Parathyroid adenoma (tissue), 2 donors: ENCODE measurements at regions not wholly inside any gene's neighbourhood (a gene's known extent, or its start where the extent isn't known, plus 50 kb on each side); places are given as distances from the start of the nearest gene placed in this dataset.

Source experiments
- H2AFZ ChIP-seq: fragments of 300-600 bp; sonication (generic); one replicate; pipeline ENCODE4 v1.7.0; 2017; ENCODE audit warnings: antibody characterized with exemption, mild to moderate bottlenecking
- H3K27ac ChIP-seq: fragments of 300-600 bp; sonication (generic); one replicate; pipeline ENCODE4 v1.7.0; 2017
- H3K27me3 ChIP-seq: fragments of 300-600 bp; sonication (generic); one replicate; pipeline ENCODE4 v1.7.0; 2017; ENCODE audit warnings: low read length; ENCODE audit not compliant: control insufficient read depth, insufficient read depth
- H3K36me3 ChIP-seq: fragments of 300-600 bp; sonication (generic); one replicate; pipeline ENCODE4 v1.7.0; 2017; ENCODE audit warnings: low read length; ENCODE audit not compliant: control insufficient read depth, insufficient read depth
- H3K4me1 ChIP-seq: fragments of 300-600 bp; sonication (generic); one replicate; pipeline ENCODE4 v1.7.0; 2017; ENCODE audit warnings: control low read depth
- H3K4me2 ChIP-seq: fragments of 300-600 bp; sonication (generic); one replicate; pipeline ENCODE4 v1.7.0; 2017; ENCODE audit warnings: low read length
- H3K4me3 ChIP-seq: fragments of 300-600 bp; sonication (generic); one replicate; pipeline ENCODE4 v1.7.0; 2017; ENCODE audit warnings: low read depth, low read length
- H3K79me2 ChIP-seq: fragments of 300-600 bp; sonication (generic); one replicate; pipeline ENCODE4 v1.7.0; 2017; ENCODE audit warnings: control low read depth
- H3K9ac ChIP-seq: fragments of 300-600 bp; sonication (generic); one replicate; pipeline ENCODE4 v1.7.0; 2017; ENCODE audit warnings: mild to moderate bottlenecking
- H3K9me3 ChIP-seq: fragments of 300-600 bp; sonication (generic); one replicate; pipeline ENCODE4 v1.7.0; 2017; ENCODE audit warnings: low read length; ENCODE audit not compliant: control insufficient read depth
- TF ChIP-seq, protein P1 (sequence below): fragments of 300-600 bp; sonication (generic); IDR thresholded peaks from one replicate; pipeline ENCODE4 v1.7.0; 2017; ENCODE audit warnings: antibody characterized with exemption, mild to moderate bottlenecking
- donor health status: primary hyperparathyroidism.

- Histone ChIP-seq H3K4me3 (no peak overlapping the region), H3K79me2 (no peaks in the 10 kb centered on the region), H3K36me3 (no peaks in the 10 kb centered on the region), H3K4me2 (no peak overlapping the region), H2AFZ (no peak overlapping the region), H3K9me3 (no peaks in the 10 kb centered on the region), H3K4me1 (no peaks in the 10 kb centered on the region), H3K9ac (no peak overlapping the region), H3K27ac (no peak overlapping the region), H3K27me3 (no peaks in the 10 kb centered on the region)
- TF ChIP-seq, protein P1, sequence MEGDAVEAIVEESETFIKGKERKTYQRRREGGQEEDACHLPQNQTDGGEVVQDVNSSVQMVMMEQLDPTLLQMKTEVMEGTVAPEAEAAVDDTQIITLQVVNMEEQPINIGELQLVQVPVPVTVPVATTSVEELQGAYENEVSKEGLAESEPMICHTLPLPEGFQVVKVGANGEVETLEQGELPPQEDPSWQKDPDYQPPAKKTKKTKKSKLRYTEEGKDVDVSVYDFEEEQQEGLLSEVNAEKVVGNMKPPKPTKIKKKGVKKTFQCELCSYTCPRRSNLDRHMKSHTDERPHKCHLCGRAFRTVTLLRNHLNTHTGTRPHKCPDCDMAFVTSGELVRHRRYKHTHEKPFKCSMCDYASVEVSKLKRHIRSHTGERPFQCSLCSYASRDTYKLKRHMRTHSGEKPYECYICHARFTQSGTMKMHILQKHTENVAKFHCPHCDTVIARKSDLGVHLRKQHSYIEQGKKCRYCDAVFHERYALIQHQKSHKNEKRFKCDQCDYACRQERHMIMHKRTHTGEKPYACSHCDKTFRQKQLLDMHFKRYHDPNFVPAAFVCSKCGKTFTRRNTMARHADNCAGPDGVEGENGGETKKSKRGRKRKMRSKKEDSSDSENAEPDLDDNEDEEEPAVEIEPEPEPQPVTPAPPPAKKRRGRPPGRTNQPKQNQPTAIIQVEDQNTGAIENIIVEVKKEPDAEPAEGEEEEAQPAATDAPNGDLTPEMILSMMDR: no peak
Measured at GRCh38 chr19:28166025-28166424, 1046.9 kb downstream of the UQCRFS1 start.

- H3K27me3 ChIP-seq: no peaks in the 10 kb centered on the region
- no peaks in the 10 kb centered on the region for H3K9me3 ChIP-seq
- no peak overlapping the region for H2AFZ ChIP-seq
- H3K27ac ChIP-seq: no peak overlapping the region
- H3K4me1 ChIP-seq: no peaks in the 10 kb centered on the region
- H3K79me2 ChIP-seq: no peaks in the 10 kb centered on the region
- TF ChIP-seq, protein P1: no peak
- no peaks in the 10 kb centered on the region for H3K36me3 ChIP-seq
- H3K9ac ChIP-seq: no peak overlapping the region
- H3K4me3 ChIP-seq: no peak overlapping the region
- no peak overlapping the region for H3K4me2 ChIP-seq
Measured at GRCh38 chr19:28164214-28164613, 1048.7 kb downstream of the UQCRFS1 start.

- H3K9me3 ChIP-seq: no peaks in the 10 kb centered on the region
- no peak overlapping the region for H3K9ac ChIP-seq
- no peaks in the 10 kb centered on the region for H3K79me2 ChIP-seq
- H3K4me2 ChIP-seq: no peak overlapping the region
- H3K4me3 ChIP-seq: no peak overlapping the region
- TF ChIP-seq, protein P1: no peak
- H3K27ac ChIP-seq: no peak overlapping the region
- no peaks in the 10 kb centered on the region for H3K36me3 ChIP-seq
- no peak overlapping the region for H2AFZ ChIP-seq
- no peaks in the 10 kb centered on the region for H3K4me1 ChIP-seq
- H3K27me3 ChIP-seq: no peaks in the 10 kb centered on the region
Measured at GRCh38 chr19:28159065-28159464, 1053.9 kb downstream of the UQCRFS1 start.

GRCh38 chr19:28155265-28155664, 1057.7 kb downstream of the UQCRFS1 start:
- H3K9ac ChIP-seq: no peak overlapping the region
- no peak overlapping the region for H3K4me2 ChIP-seq
- TF ChIP-seq, protein P1: no peak
- no peak overlapping the region for H3K27ac ChIP-seq
- no peaks in the 10 kb centered on the region for H3K4me1 ChIP-seq
- H3K9me3 ChIP-seq: no peaks in the 10 kb centered on the region
- H3K79me2 ChIP-seq: no peaks in the 10 kb centered on the region
- H3K36me3 ChIP-seq: no peaks in the 10 kb centered on the region
- H2AFZ ChIP-seq: no peak overlapping the region
- H3K27me3 ChIP-seq: no peaks in the 10 kb centered on the region
- H3K4me3 ChIP-seq: no peak overlapping the region

DNA sequence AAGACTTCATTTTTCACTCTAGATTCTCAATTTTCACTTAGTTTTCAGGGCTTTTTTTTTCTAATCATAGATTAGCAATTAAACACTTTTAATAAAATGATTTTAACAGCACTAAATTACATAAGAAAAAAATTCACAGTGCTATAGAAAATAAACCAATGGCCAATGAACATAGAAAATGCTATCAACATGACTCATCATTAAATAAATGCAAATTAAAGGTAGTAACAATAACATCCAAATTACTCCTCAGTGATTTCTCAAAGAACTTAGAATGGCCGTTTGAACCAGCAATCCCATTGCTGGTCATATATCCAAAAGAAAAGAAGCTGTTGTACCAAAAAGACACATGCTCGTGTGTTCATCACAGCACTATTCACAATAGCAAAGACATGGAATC, 1058.9 kb downstream of the UQCRFS1 start:
- no peaks in the 10 kb centered on the region for H3K4me1 ChIP-seq
- no peaks in the 10 kb centered on the region for H3K27me3 ChIP-seq
- H3K27ac ChIP-seq: no peak overlapping the region
- H3K9ac ChIP-seq: no peak overlapping the region
- no peak overlapping the region for H3K4me2 ChIP-seq
- no peak overlapping the region for H2AFZ ChIP-seq
- no peaks in the 10 kb centered on the region for H3K79me2 ChIP-seq
- no peak overlapping the region for H3K4me3 ChIP-seq
- TF ChIP-seq, protein P1: no peak
- no peaks in the 10 kb centered on the region for H3K36me3 ChIP-seq
- H3K9me3 ChIP-seq: no peaks in the 10 kb centered on the region
